MM.1S (cell line): ENCODE measurements at regions not wholly inside any gene's neighbourhood (a gene's known extent, or its start where the extent isn't known, plus 50 kb on each side); places are given as distances from the start of the nearest gene placed in this dataset.

Experiments used
- EZH2 ChIP-seq: fragments of 300-600 bp; sonication (generic); optimal IDR thresholded peaks from 2 replicates; pipeline ENCODE3; 2017; ENCODE audit warnings: low read depth, mild to moderate bottlenecking, antibody characterized with exemption, low read length, mixed read lengths
- EZH2phosphoT487 ChIP-seq: fragments of 300-600 bp; sonication (generic); IDR thresholded peaks from 2 replicates; pipeline ENCODE4 v1.6.1; 2018; ENCODE audit warnings: antibody characterized with exemption, low read length
- TF ChIP-seq, protein P1 (sequence below): fragments of 300-600 bp; sonication (generic); IDR thresholded peaks from 2 replicates; pipeline ENCODE4 v1.5.1; 2016; ENCODE audit warnings: antibody characterized with exemption, low read length, mixed read lengths

- TF ChIP-seq, protein P1, sequence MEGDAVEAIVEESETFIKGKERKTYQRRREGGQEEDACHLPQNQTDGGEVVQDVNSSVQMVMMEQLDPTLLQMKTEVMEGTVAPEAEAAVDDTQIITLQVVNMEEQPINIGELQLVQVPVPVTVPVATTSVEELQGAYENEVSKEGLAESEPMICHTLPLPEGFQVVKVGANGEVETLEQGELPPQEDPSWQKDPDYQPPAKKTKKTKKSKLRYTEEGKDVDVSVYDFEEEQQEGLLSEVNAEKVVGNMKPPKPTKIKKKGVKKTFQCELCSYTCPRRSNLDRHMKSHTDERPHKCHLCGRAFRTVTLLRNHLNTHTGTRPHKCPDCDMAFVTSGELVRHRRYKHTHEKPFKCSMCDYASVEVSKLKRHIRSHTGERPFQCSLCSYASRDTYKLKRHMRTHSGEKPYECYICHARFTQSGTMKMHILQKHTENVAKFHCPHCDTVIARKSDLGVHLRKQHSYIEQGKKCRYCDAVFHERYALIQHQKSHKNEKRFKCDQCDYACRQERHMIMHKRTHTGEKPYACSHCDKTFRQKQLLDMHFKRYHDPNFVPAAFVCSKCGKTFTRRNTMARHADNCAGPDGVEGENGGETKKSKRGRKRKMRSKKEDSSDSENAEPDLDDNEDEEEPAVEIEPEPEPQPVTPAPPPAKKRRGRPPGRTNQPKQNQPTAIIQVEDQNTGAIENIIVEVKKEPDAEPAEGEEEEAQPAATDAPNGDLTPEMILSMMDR, result no peak
- TF ChIP-seq EZH2, result no peak
- no peak for TF ChIP-seq EZH2phosphoT487
These were observed 85.8 kb upstream of the NAMPT start for GRCh38 chr7:106370542-106370941.
